Skeletal muscle satellite cell (primary cell): ENCODE measurements at regions not wholly inside any gene's neighbourhood (a gene's known extent, or its start where the extent isn't known, plus 50 kb on each side); places are given as distances from the start of the nearest gene placed in this dataset.
"Not testable (repeated sequence)": the region's sequence is repeated elsewhere in the genome, so short reads cannot be mapped to it uniquely, and the experiment has no call there.

Experiments used
- H3K27me3 ChIP-seq: 2 replicates; pipeline ENCODE4 v1.7.0; 2013; ENCODE audit warnings: low read length; ENCODE audit not compliant: control insufficient read depth, insufficient read depth
- H3K36me3 ChIP-seq: 2 replicates; pipeline ENCODE4 v1.7.0; 2013; ENCODE audit warnings: mild to moderate bottlenecking, control low read depth, low read length; ENCODE audit not compliant: insufficient read depth
- H3K4me1 ChIP-seq: 2 replicates; pipeline ENCODE4 v1.7.0; 2013; ENCODE audit warnings: low read length; ENCODE audit not compliant: control insufficient read depth, insufficient read depth
- H3K4me2 ChIP-seq: 2 replicates; pipeline ENCODE4 v1.7.0; 2013; ENCODE audit warnings: mild to moderate bottlenecking, low read length
- H3K4me3 ChIP-seq: 2 replicates; pipeline ENCODE4 v1.7.0; 2013; ENCODE audit warnings: low read length
- H3K9ac ChIP-seq: 2 replicates; pipeline ENCODE4 v1.7.0; 2013; ENCODE audit warnings: mild to moderate bottlenecking, low read depth, low read length, moderate library complexity
- H3K9me3 ChIP-seq: replicated peaks from 2 replicates; pipeline ENCODE4 v1.7.0; 2013; ENCODE audit warnings: mild to moderate bottlenecking, control low read depth, low read length

GRCh38 chr5:40233268-40233667 is 446.4 kb upstream of the PTGER4 start:
- Histone ChIP-seq H3K4me3 (no peak overlapping the region), H3K36me3 (no peaks in the 10 kb centered on the region), H3K4me2 (no peak overlapping the region), H3K9ac (no peak overlapping the region), H3K9me3 (no peaks in the 10 kb centered on the region), H3K4me1 (peaks cover 24% of the 10 kb centered on the region), H3K27me3 (no peaks in the 10 kb centered on the region)

- H3K4me3 ChIP-seq = no peak overlapping the region
- no peaks in the 10 kb centered on the region for H3K27me3 ChIP-seq
- no peaks in the 10 kb centered on the region for H3K9me3 ChIP-seq
- peaks cover 36% of the 10 kb centered on the region for H3K4me1 ChIP-seq
- no peak overlapping the region for H3K9ac ChIP-seq
- no peak overlapping the region for H3K4me2 ChIP-seq
- H3K36me3 ChIP-seq = no peaks in the 10 kb centered on the region
These were observed 451.8 kb upstream of the PTGER4 start for GRCh38 chr5:40227931-40228330.

- no peak overlapping the region for H3K4me3 ChIP-seq
- H3K9me3 ChIP-seq = no peaks in the 10 kb centered on the region
- no peak overlapping the region for H3K4me2 ChIP-seq
- no peaks in the 10 kb centered on the region for H3K27me3 ChIP-seq
- no peaks in the 10 kb centered on the region for H3K36me3 ChIP-seq
- peaks cover 41% of the 10 kb centered on the region for H3K4me1 ChIP-seq
- no peak overlapping the region for H3K9ac ChIP-seq
These were observed 452.3 kb upstream of the PTGER4 start for GRCh38 chr5:40227366-40227765.

- Histone ChIP-seq H3K4me2 (no peak overlapping the region), H3K9me3 (no peaks in the 10 kb centered on the region), H3K4me3 (no peak overlapping the region), H3K9ac (no peak overlapping the region), H3K36me3 (no peaks in the 10 kb centered on the region), H3K27me3 (no peaks in the 10 kb centered on the region), H3K4me1 (peaks cover 45% of the 10 kb centered on the region)
These were observed 452.8 kb upstream of the PTGER4 start for GRCh38 chr5:40226906-40227305.

- not testable (repeated sequence) for H3K36me3 ChIP-seq, H3K4me2 ChIP-seq, H3K4me3 ChIP-seq, H3K27me3 ChIP-seq, H3K9me3 ChIP-seq, H3K9ac ChIP-seq
- H3K4me1 ChIP-seq = peaks cover 38% of the 10 kb centered on the region
These were observed 454.6 kb upstream of the PTGER4 start for GRCh38 chr5:40225147-40225546.

- no peaks in the 10 kb centered on the region for H3K9me3 ChIP-seq
- no peaks in the 10 kb centered on the region for H3K27me3 ChIP-seq
- H3K36me3 ChIP-seq = no peaks in the 10 kb centered on the region
- H3K4me2 ChIP-seq = peak overlapping the region; percentile 77
- H3K4me1 ChIP-seq = peaks cover 33% of the 10 kb centered on the region
- peak overlapping the region; percentile 50 for H3K4me3 ChIP-seq
- H3K9ac ChIP-seq = peak overlapping the region; percentile 56
These were observed 455.3 kb upstream of the PTGER4 start for GRCh38 chr5:40224421-40224820.

GRCh38 chr5:40223884-40224402 is 455.8 kb upstream of the PTGER4 start:
- H3K9me3 ChIP-seq = no peaks in the 10 kb centered on the region
- H3K27me3 ChIP-seq = no peaks in the 10 kb centered on the region
- peaks cover 33% of the 10 kb centered on the region for H3K4me1 ChIP-seq
- peak overlapping the region; percentile 50 for H3K4me3 ChIP-seq
- peak overlapping the region; percentile 77 for H3K4me2 ChIP-seq
- no peaks in the 10 kb centered on the region for H3K36me3 ChIP-seq
- peak overlapping the region; percentile 56 for H3K9ac ChIP-seq

GRCh38 chr5:40221796-40222195 is 457.9 kb upstream of the PTGER4 start:
- no peak overlapping the region for H3K4me2 ChIP-seq
- H3K9me3 ChIP-seq = no peaks in the 10 kb centered on the region
- no peaks in the 10 kb centered on the region for H3K27me3 ChIP-seq
- H3K4me1 ChIP-seq = peaks cover 33% of the 10 kb centered on the region
- no peak overlapping the region for H3K4me3 ChIP-seq
- no peaks in the 10 kb centered on the region for H3K36me3 ChIP-seq
- H3K9ac ChIP-seq = peak overlapping the region; percentile 37

- Histone ChIP-seq H3K9ac (no peak overlapping the region), H3K4me2 (no peak overlapping the region), H3K9me3 (no peaks in the 10 kb centered on the region), H3K4me1 (peaks cover 33% of the 10 kb centered on the region), H3K36me3 (no peaks in the 10 kb centered on the region), H3K4me3 (no peak overlapping the region), H3K27me3 (no peaks in the 10 kb centered on the region)
These were observed 458.5 kb upstream of the PTGER4 start for GRCh38 chr5:40221255-40221654.

GRCh38 chr5:40220260-40220659 is 459.5 kb upstream of the PTGER4 start:
- no peak overlapping the region for H3K9ac ChIP-seq
- H3K4me3 ChIP-seq = no peak overlapping the region
- H3K36me3 ChIP-seq = no peaks in the 10 kb centered on the region
- H3K4me2 ChIP-seq = no peak overlapping the region
- no peaks in the 10 kb centered on the region for H3K9me3 ChIP-seq
- no peaks in the 10 kb centered on the region for H3K27me3 ChIP-seq
- H3K4me1 ChIP-seq = peaks cover 33% of the 10 kb centered on the region

GRCh38 chr5:40217553-40217952 is 462.2 kb upstream of the PTGER4 start:
- Histone ChIP-seq H3K27me3 (no peaks in the 10 kb centered on the region), H3K9me3 (no peaks in the 10 kb centered on the region), H3K9ac (no peak overlapping the region), H3K4me1 (peaks cover 11% of the 10 kb centered on the region), H3K4me3 (no peak overlapping the region), H3K36me3 (no peaks in the 10 kb centered on the region), H3K4me2 (no peak overlapping the region)

- no peak overlapping the region for H3K4me3 ChIP-seq
- H3K9ac ChIP-seq = no peak overlapping the region
- H3K27me3 ChIP-seq = no peaks in the 10 kb centered on the region
- H3K4me2 ChIP-seq = no peak overlapping the region
- H3K9me3 ChIP-seq = no peaks in the 10 kb centered on the region
- H3K4me1 ChIP-seq = no peaks in the 10 kb centered on the region
- no peaks in the 10 kb centered on the region for H3K36me3 ChIP-seq
These were observed 469.0 kb upstream of the PTGER4 start for GRCh38 chr5:40210694-40211093.
